ENCODE measurements at regions not wholly inside any gene's neighbourhood (a gene's known extent, or its start where the extent isn't known, plus 50 kb on each side); places are given as distances from the start of the nearest gene placed in this dataset.
"Not testable (repeated sequence)": the region's sequence is repeated elsewhere in the genome, so short reads cannot be mapped to it uniquely, and the experiment has no call there.

GRCh38 chr16:16945207-16945606 is 525.6 kb downstream of the XYLT1 start:
- no peak for ATAC-seq

GRCh38 chr16:16956376-16956775 is 514.4 kb downstream of the XYLT1 start:
- ATAC-seq: no peak

- no peak for ATAC-seq
These were observed 510.0 kb downstream of the XYLT1 start for GRCh38 chr16:16960785-16961184.

- no peak for ATAC-seq
These were observed 504.3 kb downstream of the XYLT1 start for GRCh38 chr16:16966439-16966838.

DNA sequence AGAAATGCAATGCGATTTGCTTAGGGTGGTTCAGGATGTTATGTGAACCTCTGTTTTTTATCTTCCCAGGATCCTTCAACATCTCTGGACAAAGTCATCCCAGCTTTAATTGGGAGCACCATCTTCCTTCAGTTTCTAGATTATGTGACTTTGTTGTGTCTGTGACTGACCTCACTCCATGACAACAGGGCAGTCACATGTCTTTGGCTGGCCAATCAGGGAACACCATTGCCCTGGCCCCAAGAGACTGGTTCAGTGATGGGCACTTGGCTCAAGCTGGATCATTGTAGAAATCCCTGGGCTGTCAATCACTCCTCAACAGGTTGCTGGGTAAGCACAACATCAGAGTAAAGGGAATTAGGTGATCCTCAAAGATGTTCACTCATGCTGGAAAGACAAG is 499.7 kb downstream of the XYLT1 start:
- no peak for ATAC-seq

GRCh38 chr16:16972831-16973230 is 497.9 kb downstream of the XYLT1 start:
- ATAC-seq: no peak

DNA sequence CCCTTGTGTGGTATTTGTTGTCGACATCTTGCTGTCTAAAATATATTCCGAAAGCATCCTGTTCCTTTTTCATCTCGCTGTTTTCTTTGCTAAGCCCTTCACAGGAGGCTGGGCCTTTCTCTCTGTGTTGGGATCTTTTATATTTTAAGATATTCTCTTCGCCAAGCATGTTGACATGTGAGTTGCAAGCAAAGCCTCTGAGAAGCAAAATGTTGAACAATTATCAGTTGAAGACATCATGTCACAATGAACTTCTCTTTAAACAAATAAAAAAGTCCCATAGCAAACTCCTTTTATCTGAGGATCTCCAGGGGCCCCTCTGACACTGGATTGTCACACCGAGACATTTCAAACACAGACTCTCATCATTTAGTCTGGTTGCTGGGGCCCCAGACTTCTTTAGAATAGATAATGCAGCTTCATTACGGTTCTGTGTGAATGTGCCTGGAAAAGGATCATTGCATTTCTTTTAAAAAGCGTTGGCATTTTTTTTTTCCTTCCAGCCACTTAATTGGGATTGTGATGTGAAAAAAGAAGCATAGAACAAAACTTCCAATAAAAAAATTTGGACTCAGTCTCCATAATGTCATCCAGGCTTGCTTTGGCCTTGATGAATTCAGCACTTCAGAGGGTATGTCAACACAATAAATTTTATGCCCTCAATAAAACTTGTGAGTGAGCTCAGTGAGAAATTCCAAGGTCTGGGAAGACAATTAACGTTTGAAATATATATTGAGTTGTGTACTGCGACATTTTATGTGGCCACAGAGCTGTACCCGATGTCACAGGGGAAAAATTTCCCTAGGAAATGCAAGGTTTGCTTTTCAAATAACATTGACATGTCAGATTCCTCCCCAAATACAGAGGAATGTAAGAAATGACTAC is 496.8 kb downstream of the XYLT1 start:
- ATAC-seq: no peak

- ATAC-seq: no peak
These were observed 488.1 kb downstream of the XYLT1 start for GRCh38 chr16:16982614-16983013.

GRCh38 chr16:16983582-16983981 is 487.2 kb downstream of the XYLT1 start:
- ATAC-seq: no peak

GRCh38 chr16:16984091-16984490 is 486.7 kb downstream of the XYLT1 start:
- ATAC-seq: not testable (repeated sequence)

GRCh38 chr16:16985707-16986106 is 485.1 kb downstream of the XYLT1 start:
- ATAC-seq: no peak

- no peak for ATAC-seq
These were observed 481.8 kb downstream of the XYLT1 start for GRCh38 chr16:16988963-16989362.

- no peak for ATAC-seq
These were observed 481.4 kb downstream of the XYLT1 start for GRCh38 chr16:16989368-16989767.

GRCh38 chr16:16991711-16992110 is 479.0 kb downstream of the XYLT1 start:
- ATAC-seq: no peak

DNA sequence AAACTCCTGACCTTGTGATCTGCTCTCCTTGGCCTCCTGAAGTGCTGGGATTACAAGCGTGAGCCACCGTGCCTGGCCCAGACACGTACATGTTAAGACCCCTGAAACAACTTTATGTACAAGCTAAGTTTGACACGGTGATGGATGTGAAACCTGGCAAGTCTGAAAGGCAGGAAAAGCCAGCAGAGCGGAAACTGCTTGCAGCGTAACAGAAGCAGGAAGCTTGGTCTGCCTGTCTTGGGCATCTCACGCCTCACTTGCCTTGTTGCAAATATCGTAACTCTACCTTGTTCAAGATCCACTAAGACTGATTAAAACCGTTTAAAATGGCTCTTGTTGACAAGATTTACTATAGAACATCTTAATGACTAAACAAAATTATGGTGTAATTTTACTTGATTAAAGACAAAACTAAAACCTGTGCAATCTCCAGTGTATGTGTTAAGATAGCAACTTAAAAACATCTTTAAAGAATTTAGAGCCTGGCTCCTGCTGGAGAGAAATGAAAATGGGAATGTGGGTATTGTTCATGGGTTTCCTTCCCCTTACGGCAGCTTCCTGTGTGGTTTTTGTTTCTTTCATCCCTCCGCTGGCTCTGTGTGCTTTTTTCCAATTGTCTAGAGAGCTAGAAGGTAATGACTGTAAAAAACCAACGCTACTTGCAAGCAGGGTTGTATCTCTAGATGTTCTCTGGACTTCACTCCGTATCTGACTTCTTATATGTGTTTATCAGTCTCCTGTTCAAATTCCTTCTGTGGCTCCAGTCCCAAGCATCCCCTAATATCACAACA is 477.6 kb downstream of the XYLT1 start:
- ATAC-seq: no peak

DNA sequence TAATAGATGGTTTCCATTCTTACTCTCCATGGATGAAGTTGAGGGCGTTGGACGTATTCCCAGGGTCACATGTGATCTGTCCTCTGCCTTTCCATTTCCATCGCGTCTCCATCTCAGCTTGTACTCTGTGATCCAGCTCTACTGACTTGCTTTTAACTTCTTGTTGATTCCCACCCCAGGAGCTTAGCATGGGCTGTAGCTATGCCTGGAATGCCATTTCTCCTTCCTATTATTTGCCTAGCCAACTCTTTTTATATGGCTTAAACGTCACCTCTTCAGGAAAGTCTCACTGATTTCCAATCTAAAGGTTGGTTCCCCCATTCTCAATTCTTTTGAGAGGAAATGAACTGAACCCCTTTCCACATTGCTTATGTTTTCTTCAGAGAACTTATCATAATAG is 475.9 kb downstream of the XYLT1 start:
- no peak for ATAC-seq

DNA sequence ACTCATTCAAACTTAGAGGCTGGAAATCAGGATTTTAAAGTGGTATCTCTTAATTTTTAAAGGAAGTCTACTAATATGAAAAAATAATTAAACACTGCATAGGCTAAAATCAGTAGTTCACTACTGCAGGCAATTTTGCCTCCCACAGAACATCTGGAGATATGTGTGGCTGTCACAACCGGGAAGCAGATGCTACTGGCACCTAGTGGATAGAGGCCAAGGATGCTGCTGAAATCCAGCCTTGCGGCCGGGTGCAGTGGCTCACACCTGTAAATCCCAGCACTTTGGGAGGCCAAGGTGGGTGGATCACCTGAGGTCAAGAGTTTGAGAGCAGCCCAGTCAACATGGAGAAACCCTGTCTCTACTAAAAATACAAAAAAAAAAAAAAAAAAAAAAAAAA is 473.9 kb downstream of the XYLT1 start:
- no peak for ATAC-seq

DNA sequence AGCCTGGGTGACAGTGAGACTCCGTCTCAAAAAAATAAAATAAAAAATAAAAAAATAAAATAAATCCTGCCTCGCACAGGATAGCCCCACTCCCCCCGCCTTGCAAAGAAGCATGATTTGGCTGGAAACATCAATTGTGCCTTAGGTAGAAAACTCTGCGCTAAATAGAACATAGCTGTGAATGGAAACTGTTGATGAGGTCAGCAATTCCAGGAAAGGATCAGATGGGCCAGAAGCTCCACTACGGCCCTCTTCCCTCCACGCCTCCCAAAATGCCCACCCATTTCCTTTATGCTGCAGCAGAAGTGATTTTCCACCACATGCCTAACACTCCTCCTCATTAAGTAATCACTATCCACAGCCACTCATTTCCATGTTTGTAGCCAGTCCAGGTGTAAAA is 473.4 kb downstream of the XYLT1 start:
- ATAC-seq: no peak

GRCh38 chr16:17001471-17001870 is 469.3 kb downstream of the XYLT1 start:
- no peak for ATAC-seq

DNA sequence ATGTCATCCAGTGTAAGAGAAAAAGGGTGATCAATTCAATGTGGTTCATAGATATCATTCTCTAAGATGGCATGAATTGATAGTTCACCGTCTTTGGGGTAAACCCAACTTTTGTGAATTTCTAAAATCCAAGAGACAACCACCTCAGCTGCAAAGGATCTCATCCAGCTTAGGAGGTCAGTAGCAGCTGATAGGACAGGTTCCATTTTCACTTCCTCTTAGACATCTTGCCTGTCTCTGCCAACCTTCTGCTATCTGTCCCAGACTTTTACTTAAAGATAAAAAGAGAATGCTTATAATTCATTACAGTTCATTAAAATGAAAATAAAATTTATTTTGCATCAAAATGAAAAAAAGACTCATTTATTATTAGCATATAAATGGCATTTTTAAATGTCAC is 468.2 kb downstream of the XYLT1 start:
- ATAC-seq: no peak

GRCh38 chr16:17005963-17006362 is 464.8 kb downstream of the XYLT1 start:
- not testable (repeated sequence) for ATAC-seq

GRCh38 chr16:17011712-17012111 is 459.0 kb downstream of the XYLT1 start:
- no peak for ATAC-seq

- ATAC-seq: no peak
These were observed 457.7 kb downstream of the XYLT1 start for GRCh38 chr16:17013038-17013437.

Data from activated CD4-positive, CD25-positive, alpha-beta regulatory T cell treated with anti-CD3 and anti-CD28 coated beads, Interleukin-2, amount 50 U/mL, for 24 hours (primary cell).